Natural killer cell (primary cell): ENCODE measurements at regions not wholly inside any gene's neighbourhood (a gene's known extent, or its start where the extent isn't known, plus 50 kb on each side); places are given as distances from the start of the nearest gene placed in this dataset.
A peak's percentile ranks its signal among the peaks of the same experiment; 100 is the strongest.

Source experiments
- ATAC-seq, 3 donors: fragments of 150-1000 bp in 2 of 3; fragments of 200-7000 bp in 1 of 3; cut with Tn5 transposase; 1 replicate in 1 of 3; 2 replicates in 2 of 3; pipeline ENCODE4 v1.10.0; 2021; ENCODE audit warnings: mild to moderate bottlenecking in 2 of 3, moderate library complexity in 2 of 3
- DNase-seq, 2 donors: peaks; one replicate each; pipeline versions ENCODE4 v3.0.0 to v3.0.0-alpha.2; 2013 to 2021; ENCODE audit warnings: mixed read lengths in 1 of 2
- H3K27ac ChIP-seq: one replicate; pipeline ENCODE4 v1.5.1; 2013; ENCODE audit warnings: mild to moderate bottlenecking, low read length
- H3K27me3 ChIP-seq: one replicate; pipeline ENCODE4 v1.6.1; 2013; ENCODE audit warnings: low read length; ENCODE audit not compliant: control insufficient read depth, insufficient read depth
- H3K36me3 ChIP-seq: one replicate; pipeline ENCODE4 v1.6.1; 2013; ENCODE audit warnings: low read length; ENCODE audit not compliant: control insufficient read depth, insufficient read depth
- H3K4me1 ChIP-seq: one replicate; pipeline ENCODE4 v1.6.1; 2013; ENCODE audit warnings: low read length; ENCODE audit not compliant: control insufficient read depth, insufficient read depth
- H3K4me3 ChIP-seq: one replicate; pipeline ENCODE4 v1.5.1; 2013; ENCODE audit warnings: low read length
- H3K9me3 ChIP-seq: one replicate; pipeline ENCODE4 v1.6.1; 2013; ENCODE audit warnings: low read length; ENCODE audit not compliant: control insufficient read depth, insufficient read depth
- H3K27ac Mint-ChIP-seq, 2 donors: one replicate each; pipeline ENCODE4 v1.8.0; 2022; ENCODE audit warnings: mild to moderate bottlenecking in 2 of 2, mixed read lengths in 2 of 2, moderate library complexity in 1 of 2
- H3K27me3 Mint-ChIP-seq, 2 donors: one replicate each; pipeline ENCODE4 v1.8.0; 2022; ENCODE audit warnings: low read depth in 2 of 2, mixed read lengths in 2 of 2
- H3K36me3 Mint-ChIP-seq: one replicate; pipeline ENCODE4 v1.8.0; 2022; ENCODE audit warnings: mixed read lengths
- H3K4me1 Mint-ChIP-seq, 2 donors: one replicate each; pipeline ENCODE4 v1.8.0; 2022; ENCODE audit warnings: mixed read lengths in 2 of 2
- H3K4me3 Mint-ChIP-seq: one replicate; pipeline ENCODE4 v1.8.0; 2022; ENCODE audit warnings: mild to moderate bottlenecking, moderate library complexity, mixed read lengths
- H3K9me3 Mint-ChIP-seq, 2 donors: one replicate each; pipeline ENCODE4 v1.8.0; 2022; ENCODE audit warnings: mixed read lengths in 2 of 2
- WGBS: methylation state at CpG from one replicate; pipeline ENCODE4 v1.1.7; 2013; ENCODE audit warnings: missing lambda C conversion rate; ENCODE audit not compliant: insufficient coverage; 5-methylcytosine and 5-hydroxymethylcytosine counted together
- intact Hi-C: fragments of 100-400 bp; cut with micrococcal nuclease; formaldehyde crosslinking; loops from one replicate; pipeline ENCODE4 v1.14.2; 2022
- TF ChIP-seq, protein P1 (sequence below): fragments of 200-600 bp; IDR thresholded peaks from one replicate; pipeline ENCODE4 v1.8.0; 2022; ENCODE audit warnings: antibody characterized with exemption

DNA sequence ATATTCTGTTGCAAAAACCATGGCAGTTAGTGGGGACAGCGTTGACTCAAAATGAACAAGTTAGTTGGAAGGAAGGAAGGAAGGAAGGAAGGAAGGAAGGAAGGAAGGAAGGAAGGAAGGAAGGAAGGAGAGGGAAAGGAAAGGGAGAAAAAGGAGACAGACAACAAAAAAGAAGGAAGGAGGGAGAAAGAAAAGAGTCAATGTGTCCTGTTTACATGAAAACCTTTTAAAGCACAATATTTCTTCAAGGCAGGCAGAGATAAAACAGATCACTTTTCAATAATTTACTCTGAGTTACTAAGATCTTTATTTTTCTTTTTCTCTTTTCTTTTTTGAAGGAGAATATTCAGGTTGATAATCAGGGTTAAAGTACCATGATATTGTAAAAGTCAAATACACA lies 99.4 kb downstream of the CCER1 start:
- Histone ChIP-seq H3K9me3 (no peaks in the 10 kb centered on the region), H3K4me1 (no peaks in the 10 kb centered on the region), H3K4me3 (no peak overlapping the region), H3K27me3 (no peaks in the 10 kb centered on the region), H3K27ac (no peak overlapping the region), H3K36me3 (no peaks in the 10 kb centered on the region)
- TF ChIP-seq, protein P1, sequence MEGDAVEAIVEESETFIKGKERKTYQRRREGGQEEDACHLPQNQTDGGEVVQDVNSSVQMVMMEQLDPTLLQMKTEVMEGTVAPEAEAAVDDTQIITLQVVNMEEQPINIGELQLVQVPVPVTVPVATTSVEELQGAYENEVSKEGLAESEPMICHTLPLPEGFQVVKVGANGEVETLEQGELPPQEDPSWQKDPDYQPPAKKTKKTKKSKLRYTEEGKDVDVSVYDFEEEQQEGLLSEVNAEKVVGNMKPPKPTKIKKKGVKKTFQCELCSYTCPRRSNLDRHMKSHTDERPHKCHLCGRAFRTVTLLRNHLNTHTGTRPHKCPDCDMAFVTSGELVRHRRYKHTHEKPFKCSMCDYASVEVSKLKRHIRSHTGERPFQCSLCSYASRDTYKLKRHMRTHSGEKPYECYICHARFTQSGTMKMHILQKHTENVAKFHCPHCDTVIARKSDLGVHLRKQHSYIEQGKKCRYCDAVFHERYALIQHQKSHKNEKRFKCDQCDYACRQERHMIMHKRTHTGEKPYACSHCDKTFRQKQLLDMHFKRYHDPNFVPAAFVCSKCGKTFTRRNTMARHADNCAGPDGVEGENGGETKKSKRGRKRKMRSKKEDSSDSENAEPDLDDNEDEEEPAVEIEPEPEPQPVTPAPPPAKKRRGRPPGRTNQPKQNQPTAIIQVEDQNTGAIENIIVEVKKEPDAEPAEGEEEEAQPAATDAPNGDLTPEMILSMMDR, result no peak
- DNase-seq, result no peak
- intact Hi-C loops, result no loop called here
- H3K4me1 Mint-ChIP-seq, result no peaks in the 10 kb centered on the region
- H3K9me3 Mint-ChIP-seq, result no peaks in the 10 kb centered on the region
- ATAC-seq, result no peak
- 75% methylated on average over 1 of the region's 1 CpG for WGBS
- no peaks in the 10 kb centered on the region for H3K36me3 Mint-ChIP-seq
- no peak overlapping the region for H3K27ac Mint-ChIP-seq
- H3K4me3 Mint-ChIP-seq, result no peak overlapping the region
- no peaks in the 10 kb centered on the region for H3K27me3 Mint-ChIP-seq

DNA sequence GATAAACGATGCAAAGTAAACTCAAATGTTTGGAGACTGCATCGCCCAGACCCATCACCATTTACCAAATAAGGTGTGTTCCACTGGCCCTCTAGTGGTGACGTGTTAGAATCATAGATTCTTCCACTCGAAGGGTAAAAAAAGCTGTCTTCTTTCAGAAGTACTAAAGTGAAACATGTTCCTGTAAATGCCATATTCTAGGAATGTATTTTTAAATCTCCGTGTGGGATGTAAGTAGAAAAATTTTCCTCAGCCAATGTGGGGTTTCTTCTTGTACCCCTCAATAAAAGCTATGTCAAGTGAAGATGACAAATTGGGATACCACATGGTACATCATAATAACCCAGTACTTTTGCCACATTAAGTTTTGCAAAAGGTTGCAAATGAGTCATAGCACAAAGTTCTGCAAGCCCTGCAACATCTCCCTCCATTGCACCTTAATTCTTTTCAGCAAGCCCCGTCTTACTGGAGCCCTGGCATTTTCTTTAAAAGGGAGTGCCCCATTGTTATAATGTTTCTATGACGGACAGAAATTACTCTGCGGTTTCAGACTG lies 100.8 kb downstream of the CCER1 start:
- TF ChIP-seq, protein P1, result peak; percentile 9
- H3K36me3 Mint-ChIP-seq, result no peaks in the 10 kb centered on the region
- no peaks in the 10 kb centered on the region for H3K4me1 ChIP-seq
- no peak overlapping the region for H3K27ac Mint-ChIP-seq
- H3K36me3 ChIP-seq, result no peaks in the 10 kb centered on the region
- H3K27me3 ChIP-seq, result no peaks in the 10 kb centered on the region
- ATAC-seq (no peak), DNase-seq (peak in 1 of 2 donors; percentile 32)
- H3K9me3 Mint-ChIP-seq, result no peaks in the 10 kb centered on the region
- H3K9me3 ChIP-seq, result no peaks in the 10 kb centered on the region
- H3K4me3 ChIP-seq, result no peak overlapping the region
- H3K4me3 Mint-ChIP-seq, result no peak overlapping the region
- 43% methylated on average over 6 of the region's 8 CpGs for WGBS
- intact Hi-C loops, result no loop called here
- no peak overlapping the region for H3K27ac ChIP-seq
- H3K27me3 Mint-ChIP-seq, result no peaks in the 10 kb centered on the region
- H3K4me1 Mint-ChIP-seq, result no peaks in the 10 kb centered on the region

DNA sequence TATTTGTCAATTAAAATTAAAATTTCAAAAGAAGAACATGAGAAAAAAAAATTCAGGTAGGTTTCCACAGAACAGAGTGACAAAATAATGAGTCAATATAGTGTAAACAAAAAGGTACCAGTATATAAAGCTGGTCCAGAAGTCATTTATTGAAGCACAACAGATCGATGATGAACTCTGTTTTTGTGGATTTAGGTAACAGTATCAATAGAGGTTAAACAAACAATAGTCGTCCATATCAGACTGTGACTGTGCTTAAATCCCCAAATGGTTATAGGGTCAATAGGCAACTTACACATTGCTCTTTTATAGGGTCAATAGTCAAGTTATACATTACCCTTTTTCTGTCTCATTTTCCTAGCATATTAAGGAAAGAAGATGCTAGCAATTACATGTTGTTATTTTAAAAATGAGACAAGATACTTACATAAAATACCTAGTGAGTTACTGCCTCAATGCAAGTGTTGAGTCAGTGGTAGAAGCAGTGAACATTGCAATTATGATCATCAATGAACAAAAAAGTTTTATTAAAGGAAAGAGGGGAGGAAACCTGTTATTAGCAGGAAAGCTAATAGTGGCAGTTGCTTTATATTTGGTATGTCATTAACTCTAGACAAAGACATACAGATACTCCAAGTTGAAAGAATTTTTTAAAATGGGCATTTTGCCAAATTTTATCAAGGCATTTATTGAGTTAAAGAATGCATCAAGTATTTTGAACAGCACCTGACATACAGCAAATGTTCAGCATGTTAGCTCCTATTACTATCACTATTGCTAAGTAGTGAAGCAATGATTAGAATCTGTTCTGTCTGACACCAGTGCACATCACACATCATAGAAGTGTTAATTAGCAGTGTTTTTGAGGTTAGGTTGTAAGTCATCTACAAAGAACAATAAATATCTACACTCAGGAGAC lies 102.9 kb downstream of the CCER1 start:
- Histone ChIP-seq H3K36me3 (no peaks in the 10 kb centered on the region), H3K9me3 (no peaks in the 10 kb centered on the region), H3K27ac (no peak overlapping the region), H3K4me3 (no peak overlapping the region), H3K27me3 (no peaks in the 10 kb centered on the region), H3K4me1 (no peaks in the 10 kb centered on the region)
- intact Hi-C loops, result no loop called here
- H3K9me3 Mint-ChIP-seq, result peaks cover 3% of the 10 kb centered on the region in 2 donors
- DNase-seq (no peak), ATAC-seq (no peak)
- no peak overlapping the region for H3K4me3 Mint-ChIP-seq
- H3K4me1 Mint-ChIP-seq, result no peaks in the 10 kb centered on the region
- WGBS, result 83% methylated on average over 2 of the region's 2 CpGs
- H3K27ac Mint-ChIP-seq, result no peak overlapping the region
- TF ChIP-seq, protein P1, result no peak
- H3K36me3 Mint-ChIP-seq, result no peaks in the 10 kb centered on the region
- no peaks in the 10 kb centered on the region for H3K27me3 Mint-ChIP-seq
